WTC11 (cell line): ENCODE measurements at regions not wholly inside any gene's neighbourhood (a gene's known extent, or its start where the extent isn't known, plus 50 kb on each side); places are given as distances from the start of the nearest gene placed in this dataset.

Experiments
- ATAC-seq: fragments of 200-7000 bp; cut with Tn5 transposase; 2 replicates; pipeline ENCODE4 v1.10.0; 2021; ENCODE audit warnings: mild to moderate bottlenecking, moderate library complexity
- CTCF ChIA-PET: fragments of 300-600 bp; sonication (Branson Sonifier 250); formaldehyde crosslinking; loops from one replicate; lab custom pipeline; 2021; ENCODE audit warnings: antibody characterized with exemption; lab: Charles Lee
- POLR2A ChIA-PET: fragments of 350-600 bp; sonication (Branson Sonifier 250); formaldehyde crosslinking; loops from one replicate; lab custom pipeline; 2021; ENCODE audit warnings: antibody characterized with exemption; lab: Charles Lee
- DNase-seq: peaks from one replicate; pipeline ENCODE4 v3.0.0; 2021; ENCODE audit warnings: low spot score
- H3K27ac Mint-ChIP-seq: 2 replicates; pipeline ENCODE4 v1.8.0; 2021; ENCODE audit warnings: mixed read lengths
- H3K27me3 Mint-ChIP-seq: 2 replicates; pipeline ENCODE4 v1.8.0; 2021; ENCODE audit warnings: low read depth, mild to moderate bottlenecking, moderate library complexity, mixed read lengths
- H3K36me3 Mint-ChIP-seq: 2 replicates; pipeline ENCODE4 v1.8.0; 2021; ENCODE audit warnings: mixed read lengths
- H3K4me1 Mint-ChIP-seq: 2 replicates; pipeline ENCODE4 v1.8.0; 2022; ENCODE audit warnings: mixed read lengths
- H3K4me3 Mint-ChIP-seq: 2 replicates; pipeline ENCODE4 v1.8.0; 2021; ENCODE audit warnings: mild to moderate bottlenecking, moderate library complexity, mixed read lengths
- H3K9me3 Mint-ChIP-seq: 2 replicates; pipeline ENCODE4 v1.8.0; 2021; ENCODE audit warnings: mixed read lengths
- CREB1 ChIP-seq: sonication (generic); formaldehyde crosslinking; IDR thresholded peaks from 2 replicates; pipeline ENCODE4 v1.8.0; 2023; ENCODE audit warnings: mild to moderate bottlenecking, missing genetic modification reagents
- EMX1 ChIP-seq: fragments of 250-450 bp; sonication (Bioruptor Pico); IDR thresholded peaks from 2 replicates; pipeline ENCODE4 v1.8.0; 2021; ENCODE audit warnings: mild to moderate bottlenecking
- FOXP1 ChIP-seq: sonication (generic); formaldehyde crosslinking; IDR thresholded peaks from 2 replicates; pipeline ENCODE4 v1.8.0; 2022; ENCODE audit warnings: missing genetic modification reagents, mild to moderate bottlenecking, moderate library complexity, borderline replicate concordance
- MYBL2 ChIP-seq: sonication (generic); formaldehyde crosslinking; IDR thresholded peaks from 2 replicates; pipeline ENCODE4 v1.8.1; 2023; ENCODE audit warnings: mild to moderate bottlenecking, moderate library complexity, missing genetic modification reagents
- NR2C2 ChIP-seq: sonication (generic); formaldehyde crosslinking; IDR thresholded peaks from 2 replicates; pipeline ENCODE4 v1.8.0; 2022; ENCODE audit warnings: mild to moderate bottlenecking, missing genetic modification reagents
- SMAD3 ChIP-seq: sonication (generic); formaldehyde crosslinking; IDR thresholded peaks from 2 replicates; pipeline ENCODE4 v1.8.0; 2022; ENCODE audit warnings: missing genetic modification reagents, mild to moderate bottlenecking, borderline replicate concordance
- SMAD4 ChIP-seq: sonication (generic); formaldehyde crosslinking; IDR thresholded peaks from 2 replicates; pipeline ENCODE4 v1.8.0; 2022; ENCODE audit warnings: mild to moderate bottlenecking, missing genetic modification reagents
- ZNF396 ChIP-seq: fragments of 250-450 bp; sonication (Bioruptor Pico); IDR thresholded peaks from 2 replicates; pipeline ENCODE4 v1.8.0; 2021; ENCODE audit warnings: mild to moderate bottlenecking, moderate library complexity, borderline replicate concordance
- TF ChIP-seq, protein P1 (sequence below): sonication (generic); formaldehyde crosslinking; IDR thresholded peaks from 2 replicates; pipeline ENCODE4 v1.8.0; 2022; ENCODE audit warnings: mild to moderate bottlenecking, missing genetic modification reagents
- TF ChIP-seq, protein P2 (sequence below): sonication (generic); formaldehyde crosslinking; IDR thresholded peaks from 2 replicates; pipeline ENCODE4 v1.8.1; 2022; ENCODE audit warnings: low read depth, missing genetic modification reagents, borderline replicate concordance
- TF ChIP-seq, protein P3 (sequence below): fragments of 250-450 bp; sonication (Bioruptor Pico); IDR thresholded peaks from 2 replicates; pipeline ENCODE4 v2.1.2; 2022; ENCODE audit warnings: mild to moderate bottlenecking, moderate library complexity
- TF ChIP-seq, protein P4 (sequence below): sonication (generic); formaldehyde crosslinking; IDR thresholded peaks from 2 replicates; pipeline ENCODE4 v1.8.1; 2023; ENCODE audit warnings: mild to moderate bottlenecking, missing genetic modification reagents, moderate library complexity
- TF ChIP-seq, protein P5 (sequence below): fragments of 250-450 bp; sonication (Bioruptor Pico); IDR thresholded peaks from 2 replicates; pipeline ENCODE4 v1.9.0; 2021; ENCODE audit warnings: moderate library complexity, mild to moderate bottlenecking, inconsistent platforms, borderline replicate concordance
- TF ChIP-seq, protein P6 (sequence below): sonication (generic); formaldehyde crosslinking; IDR thresholded peaks from 2 replicates; pipeline ENCODE4 v1.8.1; 2022; ENCODE audit warnings: low read depth, mild to moderate bottlenecking, moderate library complexity, missing genetic modification reagents, borderline replicate concordance
- TF ChIP-seq, protein P7 (sequence below): sonication (generic); formaldehyde crosslinking; IDR thresholded peaks from 2 replicates; pipeline ENCODE4 v1.8.0; 2023; ENCODE audit warnings: missing genetic modification reagents
- TF ChIP-seq, protein P8 (sequence below): fragments of 250-450 bp; sonication (Bioruptor Pico); IDR thresholded peaks from 2 replicates; pipeline ENCODE4 v1.9.0; 2021; ENCODE audit warnings: mild to moderate bottlenecking, borderline replicate concordance

DNA sequence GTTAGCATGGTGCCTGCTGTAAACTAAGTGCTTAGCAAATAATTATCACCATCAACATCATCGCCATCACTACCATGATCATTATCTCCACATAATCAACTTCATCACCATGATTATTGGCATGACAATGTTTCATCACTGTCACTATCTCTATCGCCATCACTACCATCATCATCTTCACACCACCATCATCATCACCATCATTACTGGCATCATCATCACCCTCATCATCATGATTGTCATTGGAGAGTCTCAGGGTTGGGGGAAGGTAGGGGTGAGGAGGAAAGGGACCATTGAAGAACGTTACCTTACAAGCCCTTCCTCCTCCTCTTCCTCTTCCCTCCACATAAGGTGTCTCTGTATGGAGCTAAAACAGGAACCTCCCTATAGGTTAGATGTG is 54.9 kb upstream of the GPR26 start (continued):
- TF ChIP-seq, protein P1, sequence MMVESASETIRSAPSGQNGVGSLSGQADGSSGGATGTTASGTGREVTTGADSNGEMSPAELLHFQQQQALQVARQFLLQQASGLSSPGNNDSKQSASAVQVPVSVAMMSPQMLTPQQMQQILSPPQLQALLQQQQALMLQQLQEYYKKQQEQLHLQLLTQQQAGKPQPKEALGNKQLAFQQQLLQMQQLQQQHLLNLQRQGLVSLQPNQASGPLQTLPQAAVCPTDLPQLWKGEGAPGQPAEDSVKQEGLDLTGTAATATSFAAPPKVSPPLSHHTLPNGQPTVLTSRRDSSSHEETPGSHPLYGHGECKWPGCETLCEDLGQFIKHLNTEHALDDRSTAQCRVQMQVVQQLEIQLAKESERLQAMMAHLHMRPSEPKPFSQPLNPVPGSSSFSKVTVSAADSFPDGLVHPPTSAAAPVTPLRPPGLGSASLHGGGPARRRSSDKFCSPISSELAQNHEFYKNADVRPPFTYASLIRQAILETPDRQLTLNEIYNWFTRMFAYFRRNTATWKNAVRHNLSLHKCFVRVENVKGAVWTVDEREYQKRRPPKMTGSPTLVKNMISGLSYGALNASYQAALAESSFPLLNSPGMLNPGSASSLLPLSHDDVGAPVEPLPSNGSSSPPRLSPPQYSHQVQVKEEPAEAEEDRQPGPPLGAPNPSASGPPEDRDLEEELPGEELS (CRISPR knock-in tag): no peak
- TF ChIP-seq CREB1 (CRISPR knock-in tag) (no peak), ZNF396 (CRISPR knock-in tag) (no peak)
- TF ChIP-seq, protein P2, sequence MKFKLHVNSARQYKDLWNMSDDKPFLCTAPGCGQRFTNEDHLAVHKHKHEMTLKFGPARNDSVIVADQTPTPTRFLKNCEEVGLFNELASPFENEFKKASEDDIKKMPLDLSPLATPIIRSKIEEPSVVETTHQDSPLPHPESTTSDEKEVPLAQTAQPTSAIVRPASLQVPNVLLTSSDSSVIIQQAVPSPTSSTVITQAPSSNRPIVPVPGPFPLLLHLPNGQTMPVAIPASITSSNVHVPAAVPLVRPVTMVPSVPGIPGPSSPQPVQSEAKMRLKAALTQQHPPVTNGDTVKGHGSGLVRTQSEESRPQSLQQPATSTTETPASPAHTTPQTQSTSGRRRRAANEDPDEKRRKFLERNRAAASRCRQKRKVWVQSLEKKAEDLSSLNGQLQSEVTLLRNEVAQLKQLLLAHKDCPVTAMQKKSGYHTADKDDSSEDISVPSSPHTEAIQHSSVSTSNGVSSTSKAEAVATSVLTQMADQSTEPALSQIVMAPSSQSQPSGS (CRISPR knock-in tag): no peak
- TF ChIP-seq, protein P3, sequence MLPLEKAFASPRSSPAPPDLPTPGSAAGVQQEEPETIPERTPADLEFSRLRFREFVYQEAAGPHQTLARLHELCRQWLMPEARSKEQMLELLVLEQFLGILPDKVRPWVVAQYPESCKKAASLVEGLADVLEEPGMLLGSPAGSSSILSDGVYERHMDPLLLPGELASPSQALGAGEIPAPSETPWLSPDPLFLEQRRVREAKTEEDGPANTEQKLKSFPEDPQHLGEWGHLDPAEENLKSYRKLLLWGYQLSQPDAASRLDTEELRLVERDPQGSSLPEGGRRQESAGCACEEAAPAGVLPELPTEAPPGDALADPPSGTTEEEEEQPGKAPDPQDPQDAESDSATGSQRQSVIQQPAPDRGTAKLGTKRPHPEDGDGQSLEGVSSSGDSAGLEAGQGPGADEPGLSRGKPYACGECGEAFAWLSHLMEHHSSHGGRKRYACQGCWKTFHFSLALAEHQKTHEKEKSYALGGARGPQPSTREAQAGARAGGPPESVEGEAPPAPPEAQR: no peak

DNA sequence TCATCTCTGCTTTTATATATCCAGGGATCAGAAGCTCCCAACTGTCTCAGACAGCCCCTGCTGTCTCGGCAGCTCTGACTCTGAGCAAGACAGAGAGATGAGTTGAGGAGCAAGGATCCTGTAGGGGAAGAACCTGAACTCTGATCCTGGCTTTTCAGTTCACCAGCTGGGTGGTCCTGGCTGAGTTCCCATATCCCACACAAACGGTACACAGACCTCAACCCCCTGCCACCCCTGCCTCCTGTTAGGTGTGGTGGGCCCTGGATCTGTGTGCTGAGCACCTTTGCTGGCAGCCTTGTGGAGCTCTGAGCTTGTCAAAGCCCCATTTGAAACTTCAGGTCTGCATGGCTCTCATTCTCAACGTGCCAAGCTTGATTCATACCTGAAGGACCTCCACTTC is 54.3 kb upstream of the GPR26 start:
- POLR2A ChIA-PET: no interaction called here
- no peaks in the 10 kb centered on the region for H3K36me3 Mint-ChIP-seq
- DNase-seq: no peak
- ATAC-seq: no peak
- CTCF ChIA-PET: interaction anchor here (0.7 kb wide), 1 partner anchor 52 kb away, joined by 4 read pairs; no protein-coding TSS in a partner anchor
- H3K27ac Mint-ChIP-seq: no peak overlapping the region
- H3K9me3 Mint-ChIP-seq: peaks cover 4% of the 10 kb centered on the region; the same call in 1 of the 2 replicates
- H3K4me1 Mint-ChIP-seq: peaks cover 32% of the 10 kb centered on the region
- no peak overlapping the region for H3K4me3 Mint-ChIP-seq
- H3K27me3 Mint-ChIP-seq: peaks cover 17% of the 10 kb centered on the region
- TF ChIP-seq EMX1 (CRISPR knock-in tag) (no peak), NR2C2 (CRISPR knock-in tag) (no peak), MYBL2 (no peak), SMAD3 (CRISPR knock-in tag) (no peak), FOXP1 (CRISPR knock-in tag) (no peak), SMAD4 (CRISPR knock-in tag) (no peak)
- TF ChIP-seq, protein P4, sequence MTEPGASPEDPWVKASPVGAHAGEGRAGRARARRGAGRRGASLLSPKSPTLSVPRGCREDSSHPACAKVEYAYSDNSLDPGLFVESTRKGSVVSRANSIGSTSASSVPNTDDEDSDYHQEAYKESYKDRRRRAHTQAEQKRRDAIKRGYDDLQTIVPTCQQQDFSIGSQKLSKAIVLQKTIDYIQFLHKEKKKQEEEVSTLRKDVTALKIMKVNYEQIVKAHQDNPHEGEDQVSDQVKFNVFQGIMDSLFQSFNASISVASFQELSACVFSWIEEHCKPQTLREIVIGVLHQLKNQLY: no peak
- TF ChIP-seq, protein P5, sequence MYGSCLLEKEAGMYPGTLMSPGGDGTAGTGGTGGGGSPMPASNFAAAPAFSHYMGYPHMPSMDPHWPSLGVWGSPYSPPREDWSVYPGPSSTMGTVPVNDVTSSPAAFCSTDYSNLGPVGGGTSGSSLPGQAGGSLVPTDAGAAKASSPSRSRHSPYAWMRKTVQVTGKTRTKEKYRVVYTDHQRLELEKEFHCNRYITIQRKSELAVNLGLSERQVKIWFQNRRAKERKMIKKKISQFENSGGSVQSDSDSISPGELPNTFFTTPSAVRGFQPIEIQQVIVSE (CRISPR knock-in tag): no peak
- TF ChIP-seq, protein P6, sequence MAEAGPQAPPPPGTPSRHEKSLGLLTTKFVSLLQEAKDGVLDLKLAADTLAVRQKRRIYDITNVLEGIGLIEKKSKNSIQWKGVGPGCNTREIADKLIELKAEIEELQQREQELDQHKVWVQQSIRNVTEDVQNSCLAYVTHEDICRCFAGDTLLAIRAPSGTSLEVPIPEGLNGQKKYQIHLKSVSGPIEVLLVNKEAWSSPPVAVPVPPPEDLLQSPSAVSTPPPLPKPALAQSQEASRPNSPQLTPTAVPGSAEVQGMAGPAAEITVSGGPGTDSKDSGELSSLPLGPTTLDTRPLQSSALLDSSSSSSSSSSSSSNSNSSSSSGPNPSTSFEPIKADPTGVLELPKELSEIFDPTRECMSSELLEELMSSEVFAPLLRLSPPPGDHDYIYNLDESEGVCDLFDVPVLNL: no peak
- TF ChIP-seq, protein P2 (CRISPR knock-in tag): no peak
- TF ChIP-seq, protein P7, sequence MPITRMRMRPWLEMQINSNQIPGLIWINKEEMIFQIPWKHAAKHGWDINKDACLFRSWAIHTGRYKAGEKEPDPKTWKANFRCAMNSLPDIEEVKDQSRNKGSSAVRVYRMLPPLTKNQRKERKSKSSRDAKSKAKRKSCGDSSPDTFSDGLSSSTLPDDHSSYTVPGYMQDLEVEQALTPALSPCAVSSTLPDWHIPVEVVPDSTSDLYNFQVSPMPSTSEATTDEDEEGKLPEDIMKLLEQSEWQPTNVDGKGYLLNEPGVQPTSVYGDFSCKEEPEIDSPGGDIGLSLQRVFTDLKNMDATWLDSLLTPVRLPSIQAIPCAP (CRISPR knock-in tag): no peak
- TF ChIP-seq, protein P1 (CRISPR knock-in tag): no peak
- TF ChIP-seq, protein P8, sequence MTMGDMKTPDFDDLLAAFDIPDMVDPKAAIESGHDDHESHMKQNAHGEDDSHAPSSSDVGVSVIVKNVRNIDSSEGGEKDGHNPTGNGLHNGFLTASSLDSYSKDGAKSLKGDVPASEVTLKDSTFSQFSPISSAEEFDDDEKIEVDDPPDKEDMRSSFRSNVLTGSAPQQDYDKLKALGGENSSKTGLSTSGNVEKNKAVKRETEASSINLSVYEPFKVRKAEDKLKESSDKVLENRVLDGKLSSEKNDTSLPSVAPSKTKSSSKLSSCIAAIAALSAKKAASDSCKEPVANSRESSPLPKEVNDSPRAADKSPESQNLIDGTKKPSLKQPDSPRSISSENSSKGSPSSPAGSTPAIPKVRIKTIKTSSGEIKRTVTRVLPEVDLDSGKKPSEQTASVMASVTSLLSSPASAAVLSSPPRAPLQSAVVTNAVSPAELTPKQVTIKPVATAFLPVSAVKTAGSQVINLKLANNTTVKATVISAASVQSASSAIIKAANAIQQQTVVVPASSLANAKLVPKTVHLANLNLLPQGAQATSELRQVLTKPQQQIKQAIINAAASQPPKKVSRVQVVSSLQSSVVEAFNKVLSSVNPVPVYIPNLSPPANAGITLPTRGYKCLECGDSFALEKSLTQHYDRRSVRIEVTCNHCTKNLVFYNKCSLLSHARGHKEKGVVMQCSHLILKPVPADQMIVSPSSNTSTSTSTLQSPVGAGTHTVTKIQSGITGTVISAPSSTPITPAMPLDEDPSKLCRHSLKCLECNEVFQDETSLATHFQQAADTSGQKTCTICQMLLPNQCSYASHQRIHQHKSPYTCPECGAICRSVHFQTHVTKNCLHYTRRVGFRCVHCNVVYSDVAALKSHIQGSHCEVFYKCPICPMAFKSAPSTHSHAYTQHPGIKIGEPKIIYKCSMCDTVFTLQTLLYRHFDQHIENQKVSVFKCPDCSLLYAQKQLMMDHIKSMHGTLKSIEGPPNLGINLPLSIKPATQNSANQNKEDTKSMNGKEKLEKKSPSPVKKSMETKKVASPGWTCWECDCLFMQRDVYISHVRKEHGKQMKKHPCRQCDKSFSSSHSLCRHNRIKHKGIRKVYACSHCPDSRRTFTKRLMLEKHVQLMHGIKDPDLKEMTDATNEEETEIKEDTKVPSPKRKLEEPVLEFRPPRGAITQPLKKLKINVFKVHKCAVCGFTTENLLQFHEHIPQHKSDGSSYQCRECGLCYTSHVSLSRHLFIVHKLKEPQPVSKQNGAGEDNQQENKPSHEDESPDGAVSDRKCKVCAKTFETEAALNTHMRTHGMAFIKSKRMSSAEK (CRISPR knock-in tag): no peak
